RPMI7951 (cell line): ENCODE measurements at regions not wholly inside any gene's neighbourhood (a gene's known extent, or its start where the extent isn't known, plus 50 kb on each side); places are given as distances from the start of the nearest gene placed in this dataset.
"Not testable (repeated sequence)": the region's sequence is repeated elsewhere in the genome, so short reads cannot be mapped to it uniquely, and the experiment has no call there.

Experiments
- DNase-seq: peaks from one replicate; pipeline ENCODE4 v3.0.0-alpha.2; 2012; ENCODE audit warnings: low read depth

- DNase-seq, result no peak
Observed at GRCh38 chr5:17690473-17690872, 56.2 kb downstream of the TAF11L14 start.

- DNase-seq, result no peak
Observed at GRCh38 chr5:17691762-17692161, 57.5 kb downstream of the TAF11L14 start.

- no peak for DNase-seq
Observed at GRCh38 chr5:17694371-17694770, 60.1 kb downstream of the TAF11L14 start.

GRCh38 chr5:17694914-17695313 lies 60.7 kb downstream of the TAF11L14 start:
- DNase-seq, result no peak

- no peak for DNase-seq
Observed at GRCh38 chr5:17696627-17697026, 62.4 kb downstream of the TAF11L14 start.

GRCh38 chr5:17697671-17698070 lies 63.4 kb downstream of the TAF11L14 start:
- DNase-seq, result no peak

GRCh38 chr5:17709011-17709710 lies 74.9 kb downstream of the TAF11L14 start:
- DNase-seq, result no peak

GRCh38 chr5:17713301-17713700 lies 79.0 kb downstream of the TAF11L14 start:
- no peak for DNase-seq

- no peak for DNase-seq
Observed at GRCh38 chr5:17714186-17714585, 79.9 kb downstream of the TAF11L14 start.

- no peak for DNase-seq
Observed at GRCh38 chr5:17719592-17719991, 85.3 kb downstream of the TAF11L14 start.

- no peak for DNase-seq
Observed at GRCh38 chr5:17720071-17720470, 85.8 kb downstream of the TAF11L14 start.

GRCh38 chr5:17723876-17724275 lies 89.6 kb downstream of the TAF11L14 start:
- no peak for DNase-seq

GRCh38 chr5:17727098-17727497 lies 92.8 kb downstream of the TAF11L14 start:
- no peak for DNase-seq

GRCh38 chr5:17730421-17730820 lies 96.2 kb downstream of the TAF11L14 start:
- DNase-seq, result no peak

GRCh38 chr5:17732351-17732923 lies 98.2 kb downstream of the TAF11L14 start:
- no peak for DNase-seq

GRCh38 chr5:17734011-17734410 lies 99.8 kb downstream of the TAF11L14 start:
- DNase-seq, result no peak

GRCh38 chr5:17735761-17736160 lies 101.5 kb downstream of the TAF11L14 start:
- no peak for DNase-seq

- DNase-seq, result no peak
Observed at GRCh38 chr5:17737092-17737491, 102.8 kb downstream of the TAF11L14 start.

GRCh38 chr5:17738446-17738845 lies 104.2 kb downstream of the TAF11L14 start:
- DNase-seq, result no peak

GRCh38 chr5:17743580-17744435 lies 109.5 kb downstream of the TAF11L14 start:
- no peak for DNase-seq

GRCh38 chr5:17748201-17748600 lies 113.9 kb downstream of the TAF11L14 start:
- DNase-seq, result no peak

- DNase-seq, result no peak
Observed at GRCh38 chr5:17748941-17749340, 114.7 kb downstream of the TAF11L14 start.

GRCh38 chr5:17755406-17755805 lies 121.1 kb downstream of the TAF11L14 start:
- not testable (repeated sequence) for DNase-seq
